H9 (cell line): ENCODE measurements at regions not wholly inside any gene's neighbourhood (a gene's known extent, or its start where the extent isn't known, plus 50 kb on each side); places are given as distances from the start of the nearest gene placed in this dataset.

Experiments
- DNase-seq: peaks from one replicate; pipeline ENCODE4 v3.0.0-alpha.2; 2017
- H2AFZ ChIP-seq: one replicate; pipeline ENCODE4 v1.6.1; 2013; ENCODE audit warnings: mild to moderate bottlenecking, low read length, control low read depth, moderate library complexity
- H2AK5ac ChIP-seq: 2 replicates; pipeline ENCODE4 v1.6.1; 2013; ENCODE audit warnings: low read length, control low read depth, mixed read lengths; ENCODE audit not compliant: insufficient read length
- H2BK120ac ChIP-seq: one replicate; pipeline ENCODE4 v1.6.1; 2013; ENCODE audit warnings: low read depth, mild to moderate bottlenecking, low read length, control low read depth, inconsistent platforms; ENCODE audit not compliant: poor library complexity, severe bottlenecking
- H2BK12ac ChIP-seq: 2 replicates; pipeline ENCODE4 v1.6.1; 2013; ENCODE audit warnings: low read length, control low read depth, mixed read lengths, low read depth; ENCODE audit not compliant: insufficient read length
- H2BK15ac ChIP-seq: 2 replicates; pipeline ENCODE4 v1.6.1; 2013; ENCODE audit warnings: low read depth, low read length, control low read depth
- H2BK20ac ChIP-seq: one replicate; pipeline ENCODE4 v1.6.1; 2013; ENCODE audit warnings: low read depth, mild to moderate bottlenecking, low read length, control low read depth, inconsistent platforms; ENCODE audit not compliant: poor library complexity, severe bottlenecking
- H2BK5ac ChIP-seq: 2 replicates; pipeline ENCODE4 v1.6.1; 2013; ENCODE audit warnings: low read length, control low read depth, mixed read lengths; ENCODE audit not compliant: insufficient read length
- H3K14ac ChIP-seq: 2 replicates; pipeline ENCODE4 v1.6.1; 2013; ENCODE audit warnings: low read length, control low read depth; ENCODE audit not compliant: insufficient read depth
- H3K18ac ChIP-seq: 2 replicates; pipeline ENCODE4 v1.6.1; 2013; ENCODE audit warnings: low read depth, mild to moderate bottlenecking, mixed read lengths, low read length, control low read depth; ENCODE audit not compliant: insufficient read length
- H3K23ac ChIP-seq: 2 replicates; pipeline ENCODE4 v1.6.1; 2013; ENCODE audit warnings: low read length, control low read depth, mixed read lengths, low read depth; ENCODE audit not compliant: insufficient read length
- H3K23me2 ChIP-seq: 2 replicates; pipeline ENCODE4 v1.6.1; 2013; ENCODE audit warnings: low read depth, mild to moderate bottlenecking, mixed read lengths, low read length, control low read depth; ENCODE audit not compliant: insufficient read length, poor library complexity, severe bottlenecking
- H3K27ac ChIP-seq: 2 replicates; pipeline ENCODE4 v1.5.1; 2013; ENCODE audit warnings: low read length, control low read depth, mixed read lengths, low read depth; ENCODE audit not compliant: insufficient read length
- H3K27me3 ChIP-seq: 2 replicates; pipeline ENCODE4 v1.6.1; 2013; ENCODE audit warnings: low read length, control low read depth, inconsistent platforms; ENCODE audit not compliant: insufficient read depth
- H3K4ac ChIP-seq: 2 replicates; pipeline ENCODE4 v1.6.1; 2013; ENCODE audit warnings: low read depth, mild to moderate bottlenecking, control low read depth, inconsistent platforms, low read length, moderate library complexity
- H3K4me1 ChIP-seq: 2 replicates; pipeline ENCODE4 v1.6.1; 2013; ENCODE audit warnings: low read length, control low read depth, inconsistent platforms; ENCODE audit not compliant: insufficient read depth
- H3K4me2 ChIP-seq: 2 replicates; pipeline ENCODE4 v1.6.1; 2013; ENCODE audit warnings: low read length, control low read depth, mixed read lengths; ENCODE audit not compliant: insufficient read length, insufficient read depth
- H3K56ac ChIP-seq: 2 replicates; pipeline ENCODE4 v1.6.1; 2013; ENCODE audit warnings: low read depth, mild to moderate bottlenecking, mixed read lengths, low read length, control low read depth; ENCODE audit not compliant: insufficient read length
- H3K79me1 ChIP-seq: 2 replicates; pipeline ENCODE4 v1.6.1; 2013; ENCODE audit warnings: low read depth, mild to moderate bottlenecking, moderate library complexity, low read length, control low read depth, inconsistent platforms; ENCODE audit not compliant: insufficient read depth, poor library complexity, severe bottlenecking
- H3K79me2 ChIP-seq: 2 replicates; pipeline ENCODE4 v1.6.1; 2013; ENCODE audit warnings: low read length, control low read depth, inconsistent platforms; ENCODE audit not compliant: insufficient read depth
- H3K9ac ChIP-seq: 2 replicates; pipeline ENCODE4 v1.6.1; 2013; ENCODE audit warnings: low read length, control low read depth, mixed read lengths; ENCODE audit not compliant: insufficient read length; ENCODE audit errors: extremely low read depth
- H3K9me3 ChIP-seq: one replicate; pipeline ENCODE4 v1.6.1; 2013; ENCODE audit warnings: low read depth, low read length, inconsistent platforms; ENCODE audit not compliant: control insufficient read depth
- H3T11ph ChIP-seq: one replicate; pipeline ENCODE4 v1.6.1; 2013; ENCODE audit warnings: mild to moderate bottlenecking, low read length, control low read depth, inconsistent platforms
- H4K20me1 ChIP-seq: one replicate; pipeline ENCODE4 v1.6.1; 2013; ENCODE audit not compliant: control insufficient read depth, insufficient read length, insufficient read depth
- H4K5ac ChIP-seq: 2 replicates; pipeline ENCODE4 v1.6.1; 2013; ENCODE audit warnings: low read depth, mild to moderate bottlenecking, mixed read lengths, low read length, control low read depth; ENCODE audit not compliant: insufficient read length
- H4K8ac ChIP-seq: replicated peaks from 2 replicates; pipeline ENCODE4 v1.6.1; 2013; ENCODE audit warnings: low read length, control low read depth, mixed read lengths, low read depth; ENCODE audit not compliant: insufficient read length
- H4K91ac ChIP-seq: 2 replicates; pipeline ENCODE4 v1.6.1; 2013; ENCODE audit warnings: low read depth, mild to moderate bottlenecking, moderate library complexity, mixed read lengths, low read length, control low read depth; ENCODE audit not compliant: insufficient read length
- H3K27ac Mint-ChIP-seq, 3 experiments: 2 replicates in 2 of 3; 3 replicates in 1 of 3; pipeline ENCODE4 v1.8.0; 2020 to 2021; ENCODE audit warnings: mixed read lengths in 3 of 3, mild to moderate bottlenecking in 1 of 3, moderate library complexity in 1 of 3
- H3K27me3 Mint-ChIP-seq: 2 replicates; pipeline ENCODE4 v1.8.0; 2021; ENCODE audit warnings: low read depth, mild to moderate bottlenecking, moderate library complexity, mixed read lengths
- H3K36me3 Mint-ChIP-seq, 3 experiments: 2 replicates in 2 of 3; 3 replicates in 1 of 3; pipeline ENCODE4 v1.8.0; 2020 to 2021; ENCODE audit warnings: low read depth in 3 of 3, mixed read lengths in 3 of 3; ENCODE audit not compliant: insufficient read depth in 1 of 3
- H3K4me1 Mint-ChIP-seq, 2 experiments: 2 replicates each; pipeline ENCODE4 v1.8.0; 2020; ENCODE audit warnings: mixed read lengths in 2 of 2
- H3K4me3 Mint-ChIP-seq, 2 experiments: 2 replicates in 1 of 2; 3 replicates in 1 of 2; pipeline ENCODE4 v1.8.0; 2020 to 2021; ENCODE audit warnings: mild to moderate bottlenecking in 2 of 2, mixed read lengths in 2 of 2, moderate library complexity in 1 of 2
- H3K9me3 Mint-ChIP-seq, 2 experiments: 2 replicates in 1 of 2; 3 replicates in 1 of 2; pipeline ENCODE4 v1.8.0; 2020; ENCODE audit warnings: mild to moderate bottlenecking in 2 of 2, mixed read lengths in 2 of 2, moderate library complexity in 1 of 2
- CTCF ChIP-seq: fragments of 200-600 bp; sonication (generic); conservative IDR thresholded peaks from 3 replicates; pipeline ENCODE4 v1.8.0; 2021; ENCODE audit warnings: antibody characterized with exemption, mild to moderate bottlenecking
- WGBS: extraction: QIAGEN DNeasy Blood & Tissue Kit; methylation state at CpG from one replicate; pipeline ENCODE4 v1.1.7; 2013; ENCODE audit warnings: missing lambda C conversion rate, low lambda C conversion rate, mixed read lengths; ENCODE audit not compliant: insufficient read length; ENCODE audit errors: extremely low coverage; 5-methylcytosine and 5-hydroxymethylcytosine counted together

DNA sequence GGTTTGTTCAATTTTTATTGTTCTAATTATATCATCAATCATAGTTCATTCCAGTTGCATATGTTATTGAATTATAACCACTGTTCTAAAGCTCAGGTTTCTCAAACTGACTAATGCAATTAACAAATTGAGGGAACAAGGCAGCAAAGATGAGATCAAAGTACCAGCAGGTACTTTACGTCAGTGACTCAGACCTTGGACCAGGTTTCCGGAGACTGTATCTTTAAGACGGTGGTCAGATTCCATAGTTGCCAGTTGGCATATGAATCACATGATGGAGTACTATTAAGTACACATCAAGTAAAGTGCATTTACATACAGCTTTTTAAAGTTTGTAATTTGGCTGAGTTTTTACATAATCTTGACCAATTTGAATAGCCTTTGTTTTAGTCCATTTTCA, 583.6 kb upstream of the ROBO2 start:
- Histone ChIP-seq H2BK120ac (no peak overlapping the region), H3K23ac (no peak overlapping the region), H2BK15ac (no peak overlapping the region), H3K79me2 (no peaks in the 10 kb centered on the region), H3K4me2 (no peak overlapping the region), H4K8ac (no peak overlapping the region), H3K79me1 (no peaks in the 10 kb centered on the region), H4K91ac (no peak overlapping the region), H2BK5ac (no peak overlapping the region), H2BK12ac (no peak overlapping the region), H3K14ac (no peak overlapping the region), H3K9ac (no peak overlapping the region), H4K5ac (no peak overlapping the region), H3K9me3 (no peaks in the 10 kb centered on the region), H3K27ac (no peak overlapping the region), H3K27me3 (no peaks in the 10 kb centered on the region), H3K4me1 (no peaks in the 10 kb centered on the region), H3K56ac (no peak overlapping the region), H3T11ph (no peak overlapping the region), H2AK5ac (no peak overlapping the region), H3K23me2 (no peaks in the 10 kb centered on the region), H2BK20ac (no peak overlapping the region), H4K20me1 (no peaks in the 10 kb centered on the region), H2AFZ (no peak overlapping the region), H3K4ac (no peak overlapping the region), H3K18ac (no peak overlapping the region)
- Mint-ChIP-seq H3K9me3 (peaks cover 2 to 3% of the 10 kb centered on the region in 2 experiments; a peak in 4 of 5 replicates), H3K27ac (no peak overlapping the region), H3K27me3 (no peaks in the 10 kb centered on the region), H3K36me3 (peaks cover 0 to 5% (median 0%) of the 10 kb centered on the region in 3 experiments; a peak in 2 of 7 replicates), H3K4me1 (no peaks in the 10 kb centered on the region), H3K4me3 (no peak overlapping the region)
- WGBS = no CpG with 5 or more reads among the region's 3 CpGs
- no peak for TF ChIP-seq CTCF
- DNase-seq = no peak
